GM23338 (cell line): ENCODE measurements at regions not wholly inside any gene's neighbourhood (a gene's known extent, or its start where the extent isn't known, plus 50 kb on each side); places are given as distances from the start of the nearest gene placed in this dataset.

Experiments used
- ATAC-seq: fragments of 200-7000 bp; cut with Tn5 transposase; 3 replicates; pipeline ENCODE4 v1.9.1; 2020
- DNase-seq: peaks from one replicate; pipeline ENCODE4 v3.0.0-alpha.2; 2015; ENCODE audit warnings: low spot score
- H2AFZ ChIP-seq: fragments of 200-600 bp; sonication (generic); 2 replicates; pipeline ENCODE4 v1.8.0; 2016; ENCODE audit warnings: antibody characterized with exemption, mild to moderate bottlenecking, moderate library complexity
- H3F3A ChIP-seq: fragments of 200-600 bp; sonication (generic); replicated peaks from 2 replicates; pipeline ENCODE4 v1.8.0; 2017; ENCODE audit warnings: antibody characterized with exemption, mixed run types, low read depth
- H3K27ac ChIP-seq: fragments of 200-600 bp; sonication (generic); 2 replicates; pipeline ENCODE4 v1.6.1; 2016; ENCODE audit warnings: low read depth
- H3K27me3 ChIP-seq: fragments of 200-600 bp; sonication (generic); 2 replicates; pipeline ENCODE4 v1.8.0; 2016; ENCODE audit warnings: mild to moderate bottlenecking, mixed run types, moderate library complexity; ENCODE audit not compliant: insufficient read depth
- H3K36me3 ChIP-seq: fragments of 200-600 bp; sonication (generic); 2 replicates; pipeline ENCODE4 v1.8.0; 2016; ENCODE audit warnings: mild to moderate bottlenecking; ENCODE audit not compliant: insufficient read depth
- H3K4me1 ChIP-seq: fragments of 200-600 bp; sonication (generic); 2 replicates; pipeline ENCODE4 v1.8.0; 2016; ENCODE audit warnings: mild to moderate bottlenecking, moderate library complexity; ENCODE audit not compliant: insufficient read depth
- H3K4me2 ChIP-seq: fragments of 200-600 bp; sonication (generic); 2 replicates; pipeline ENCODE4 v1.7.1; 2017; ENCODE audit warnings: mixed run types
- H3K4me3 ChIP-seq: fragments of 200-600 bp; sonication (generic); 2 replicates; pipeline ENCODE4 v1.6.1; 2016; ENCODE audit warnings: mixed run types
- H3K79me2 ChIP-seq: fragments of 200-600 bp; sonication (generic); replicated peaks from 2 replicates; pipeline ENCODE4 v1.8.0; 2017; ENCODE audit warnings: mild to moderate bottlenecking; ENCODE audit not compliant: insufficient read depth
- H3K9me2 ChIP-seq: fragments of 200-600 bp; sonication (generic); 2 replicates; pipeline ENCODE4 v1.8.0; 2017; ENCODE audit not compliant: insufficient read depth
- H4K20me1 ChIP-seq: fragments of 200-600 bp; sonication (generic); replicated peaks from 2 replicates; pipeline ENCODE4 v1.8.0; 2017; ENCODE audit warnings: mild to moderate bottlenecking; ENCODE audit not compliant: insufficient read depth
- H3K27ac Mint-ChIP-seq: 2 replicates; pipeline ENCODE4 v1.8.0; 2020; ENCODE audit warnings: inconsistent platforms, mild to moderate bottlenecking, moderate library complexity, mixed read lengths
- H3K27me3 Mint-ChIP-seq: 3 replicates; pipeline ENCODE4 v1.8.0; 2022; ENCODE audit warnings: low read depth, mild to moderate bottlenecking, moderate library complexity, mixed read lengths, inconsistent platforms; ENCODE audit not compliant: insufficient read depth, poor library complexity
- H3K36me3 Mint-ChIP-seq: 3 replicates; pipeline ENCODE4 v1.8.0; 2021; ENCODE audit warnings: low read depth, mild to moderate bottlenecking, inconsistent platforms, moderate library complexity, mixed read lengths
- H3K4me1 Mint-ChIP-seq: 3 replicates; pipeline ENCODE4 v1.8.0; 2020; ENCODE audit warnings: mild to moderate bottlenecking, inconsistent platforms, mixed read lengths
- H3K4me3 Mint-ChIP-seq: 3 replicates; pipeline ENCODE4 v1.8.0; 2021; ENCODE audit warnings: moderate library complexity, mild to moderate bottlenecking, inconsistent platforms, mixed read lengths
- H3K9me3 Mint-ChIP-seq: 3 replicates; pipeline ENCODE4 v1.8.0; 2020; ENCODE audit warnings: moderate library complexity, mild to moderate bottlenecking, inconsistent platforms, mixed read lengths
- CREB1 ChIP-seq: fragments of 250-450 bp; sonication (Bioruptor Pico); IDR thresholded peaks from 2 replicates; pipeline ENCODE4 v1.5.0; 2020; ENCODE audit warnings: low read depth, mild to moderate bottlenecking, moderate library complexity
- EZH2 ChIP-seq: fragments of 200-600 bp; sonication (generic); IDR thresholded peaks from one replicate; pipeline ENCODE4 v1.8.0; 2017; ENCODE audit warnings: antibody characterized with exemption, mild to moderate bottlenecking, low read depth; ENCODE audit not compliant: unreplicated experiment
- EZH2phosphoT487 ChIP-seq: fragments of 200-600 bp; sonication (generic); IDR thresholded peaks from one replicate; pipeline ENCODE4 v1.8.1; 2018; ENCODE audit warnings: antibody characterized with exemption; ENCODE audit not compliant: unreplicated experiment
- JUNB ChIP-seq: IDR thresholded peaks from one replicate; pipeline ENCODE4 v1.6.1; 2016; ENCODE audit warnings: antibody characterized with exemption; ENCODE audit not compliant: unreplicated experiment
- NANOG ChIP-seq: IDR thresholded peaks from 2 replicates; pipeline ENCODE4 v1.6.1; 2016; ENCODE audit warnings: antibody characterized with exemption, borderline replicate concordance
- POLR2AphosphoS5 ChIP-seq: IDR thresholded peaks from 2 replicates; pipeline ENCODE4 v1.6.1; 2016; ENCODE audit warnings: antibody characterized with exemption, low read depth
- STAT1 ChIP-seq: IDR thresholded peaks from one replicate; pipeline ENCODE4 v1.6.1; 2016; ENCODE audit warnings: antibody characterized with exemption; ENCODE audit not compliant: unreplicated experiment
- ZNF114 ChIP-seq: fragments of 250-450 bp; sonication (Bioruptor Pico); IDR thresholded peaks from 2 replicates; pipeline ENCODE4 v1.5.0; 2020; ENCODE audit warnings: mild to moderate bottlenecking, moderate library complexity
- ZNF331 ChIP-seq: fragments of 250-450 bp; sonication (Bioruptor Pico); IDR thresholded peaks from 2 replicates; pipeline ENCODE4 v1.5.0; 2020; ENCODE audit warnings: low read depth, mild to moderate bottlenecking, moderate library complexity
- TF ChIP-seq, protein P1 (sequence below): IDR thresholded peaks from 2 replicates; pipeline ENCODE4 v1.6.1; 2016; ENCODE audit warnings: antibody characterized with exemption
- TF ChIP-seq, protein P2 (sequence below): fragments of 250-450 bp; sonication (Bioruptor Pico); IDR thresholded peaks from 2 replicates; pipeline ENCODE4 v1.5.0; 2020; ENCODE audit warnings: mild to moderate bottlenecking, moderate library complexity
- TF ChIP-seq, protein P3 (sequence below), 2 experiments: fragments of 200-600 bp in 1 of 2; sonication (generic) in 1 of 2; conservative IDR thresholded peaks; 2 replicates each; pipeline versions ENCODE4 v1.5.1 to v1.6.1; 2016 to 2017; ENCODE audit warnings: antibody characterized with exemption in 2 of 2, low read depth in 2 of 2, mild to moderate bottlenecking in 2 of 2, moderate library complexity in 1 of 2
- TF ChIP-seq, protein P4 (sequence below): IDR thresholded peaks from one replicate; pipeline ENCODE4 v1.6.1; 2018; ENCODE audit warnings: antibody characterized with exemption; ENCODE audit not compliant: unreplicated experiment

DNA sequence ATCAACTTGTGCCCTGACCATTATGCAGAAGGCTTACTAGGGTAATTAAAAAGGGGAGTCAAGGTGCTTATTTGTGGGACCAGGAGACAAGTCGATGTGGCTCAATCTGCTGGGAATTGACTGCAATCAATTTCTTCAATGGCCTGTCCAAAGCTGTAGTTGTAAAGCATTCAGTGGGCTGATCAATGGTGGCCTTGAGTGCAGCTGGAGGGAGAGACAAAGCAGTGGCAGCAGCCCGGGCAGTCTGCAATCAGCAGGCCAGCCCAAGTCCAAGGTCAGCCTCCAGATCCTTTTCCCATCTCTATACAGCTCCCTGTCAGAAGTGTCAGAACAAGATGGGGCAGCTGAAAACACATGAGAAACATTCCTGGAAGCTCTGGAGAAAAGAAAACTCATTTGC, 51.0 kb upstream of the BRINP1 start:
- H3K4me2 ChIP-seq = no peak overlapping the region
- no peak for ATAC-seq
- Mint-ChIP-seq H3K4me3 (no peak overlapping the region), H3K4me1 (peaks cover 6% of the 10 kb centered on the region; the same call in 1 of the 3 replicates), H3K36me3 (no peaks in the 10 kb centered on the region), H3K9me3 (no peaks in the 10 kb centered on the region), H3K27ac (no peak overlapping the region), H3K27me3 (peaks cover 6% of the 10 kb centered on the region)
- H3F3A ChIP-seq = no peaks in the 10 kb centered on the region
- H2AFZ ChIP-seq = no peak overlapping the region
- no peaks in the 10 kb centered on the region for H3K79me2 ChIP-seq
- TF ChIP-seq, protein P1, sequence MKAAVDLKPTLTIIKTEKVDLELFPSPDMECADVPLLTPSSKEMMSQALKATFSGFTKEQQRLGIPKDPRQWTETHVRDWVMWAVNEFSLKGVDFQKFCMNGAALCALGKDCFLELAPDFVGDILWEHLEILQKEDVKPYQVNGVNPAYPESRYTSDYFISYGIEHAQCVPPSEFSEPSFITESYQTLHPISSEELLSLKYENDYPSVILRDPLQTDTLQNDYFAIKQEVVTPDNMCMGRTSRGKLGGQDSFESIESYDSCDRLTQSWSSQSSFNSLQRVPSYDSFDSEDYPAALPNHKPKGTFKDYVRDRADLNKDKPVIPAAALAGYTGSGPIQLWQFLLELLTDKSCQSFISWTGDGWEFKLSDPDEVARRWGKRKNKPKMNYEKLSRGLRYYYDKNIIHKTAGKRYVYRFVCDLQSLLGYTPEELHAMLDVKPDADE = no peak
- TF ChIP-seq POLR2AphosphoS5 (no peak), NANOG (no peak), JUNB (no peak), STAT1 (no peak), ZNF331 (CRISPR knock-in tag) (no peak), CREB1 (no peak), EZH2phosphoT487 (no peak), ZNF114 (no peak), EZH2 (no peak)
- TF ChIP-seq, protein P2, sequence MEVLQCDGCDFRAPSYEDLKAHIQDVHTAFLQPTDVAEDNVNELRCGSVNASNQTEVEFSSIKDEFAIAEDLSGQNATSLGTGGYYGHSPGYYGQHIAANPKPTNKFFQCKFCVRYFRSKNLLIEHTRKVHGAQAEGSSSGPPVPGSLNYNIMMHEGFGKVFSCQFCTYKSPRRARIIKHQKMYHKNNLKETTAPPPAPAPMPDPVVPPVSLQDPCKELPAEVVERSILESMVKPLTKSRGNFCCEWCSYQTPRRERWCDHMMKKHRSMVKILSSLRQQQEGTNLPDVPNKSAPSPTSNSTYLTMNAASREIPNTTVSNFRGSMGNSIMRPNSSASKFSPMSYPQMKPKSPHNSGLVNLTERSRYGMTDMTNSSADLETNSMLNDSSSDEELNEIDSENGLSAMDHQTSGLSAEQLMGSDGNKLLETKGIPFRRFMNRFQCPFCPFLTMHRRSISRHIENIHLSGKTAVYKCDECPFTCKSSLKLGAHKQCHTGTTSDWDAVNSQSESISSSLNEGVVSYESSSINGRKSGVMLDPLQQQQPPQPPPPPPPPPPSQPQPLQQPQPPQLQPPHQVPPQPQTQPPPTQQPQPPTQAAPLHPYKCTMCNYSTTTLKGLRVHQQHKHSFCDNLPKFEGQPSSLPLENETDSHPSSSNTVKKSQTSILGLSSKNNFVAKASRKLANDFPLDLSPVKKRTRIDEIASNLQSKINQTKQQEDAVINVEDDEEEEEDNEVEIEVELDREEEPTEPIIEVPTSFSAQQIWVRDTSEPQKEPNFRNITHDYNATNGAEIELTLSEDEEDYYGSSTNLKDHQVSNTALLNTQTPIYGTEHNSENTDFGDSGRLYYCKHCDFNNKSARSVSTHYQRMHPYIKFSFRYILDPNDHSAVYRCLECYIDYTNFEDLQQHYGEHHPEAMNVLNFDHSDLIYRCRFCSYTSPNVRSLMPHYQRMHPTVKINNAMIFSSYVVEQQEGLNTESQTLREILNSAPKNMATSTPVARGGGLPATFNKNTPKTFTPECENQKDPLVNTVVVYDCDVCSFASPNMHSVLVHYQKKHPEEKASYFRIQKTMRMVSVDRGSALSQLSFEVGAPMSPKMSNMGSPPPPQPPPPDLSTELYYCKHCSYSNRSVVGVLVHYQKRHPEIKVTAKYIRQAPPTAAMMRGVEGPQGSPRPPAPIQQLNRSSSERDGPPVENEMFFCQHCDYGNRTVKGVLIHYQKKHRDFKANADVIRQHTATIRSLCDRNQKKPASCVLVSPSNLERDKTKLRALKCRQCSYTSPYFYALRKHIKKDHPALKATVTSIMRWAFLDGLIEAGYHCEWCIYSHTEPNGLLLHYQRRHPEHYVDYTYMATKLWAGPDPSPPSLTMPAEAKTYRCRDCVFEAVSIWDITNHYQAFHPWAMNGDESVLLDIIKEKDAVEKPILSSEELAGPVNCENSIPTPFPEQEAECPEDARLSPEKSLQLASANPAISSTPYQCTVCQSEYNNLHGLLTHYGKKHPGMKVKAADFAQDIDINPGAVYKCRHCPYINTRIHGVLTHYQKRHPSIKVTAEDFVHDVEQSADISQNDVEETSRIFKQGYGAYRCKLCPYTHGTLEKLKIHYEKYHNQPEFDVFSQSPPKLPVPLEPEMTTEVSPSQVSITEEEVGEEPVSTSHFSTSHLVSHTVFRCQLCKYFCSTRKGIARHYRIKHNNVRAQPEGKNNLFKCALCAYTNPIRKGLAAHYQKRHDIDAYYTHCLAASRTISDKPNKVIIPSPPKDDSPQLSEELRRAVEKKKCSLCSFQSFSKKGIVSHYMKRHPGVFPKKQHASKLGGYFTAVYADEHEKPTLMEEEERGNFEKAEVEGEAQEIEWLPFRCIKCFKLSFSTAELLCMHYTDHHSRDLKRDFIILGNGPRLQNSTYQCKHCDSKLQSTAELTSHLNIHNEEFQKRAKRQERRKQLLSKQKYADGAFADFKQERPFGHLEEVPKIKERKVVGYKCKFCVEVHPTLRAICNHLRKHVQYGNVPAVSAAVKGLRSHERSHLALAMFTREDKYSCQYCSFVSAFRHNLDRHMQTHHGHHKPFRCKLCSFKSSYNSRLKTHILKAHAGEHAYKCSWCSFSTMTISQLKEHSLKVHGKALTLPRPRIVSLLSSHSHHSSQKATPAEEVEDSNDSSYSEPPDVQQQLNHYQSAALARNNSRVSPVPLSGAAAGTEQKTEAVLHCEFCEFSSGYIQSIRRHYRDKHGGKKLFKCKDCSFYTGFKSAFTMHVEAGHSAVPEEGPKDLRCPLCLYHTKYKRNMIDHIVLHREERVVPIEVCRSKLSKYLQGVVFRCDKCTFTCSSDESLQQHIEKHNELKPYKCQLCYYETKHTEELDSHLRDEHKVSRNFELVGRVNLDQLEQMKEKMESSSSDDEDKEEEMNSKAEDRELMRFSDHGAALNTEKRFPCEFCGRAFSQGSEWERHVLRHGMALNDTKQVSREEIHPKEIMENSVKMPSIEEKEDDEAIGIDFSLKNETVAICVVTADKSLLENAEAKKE = no peak
- TF ChIP-seq, protein P3, sequence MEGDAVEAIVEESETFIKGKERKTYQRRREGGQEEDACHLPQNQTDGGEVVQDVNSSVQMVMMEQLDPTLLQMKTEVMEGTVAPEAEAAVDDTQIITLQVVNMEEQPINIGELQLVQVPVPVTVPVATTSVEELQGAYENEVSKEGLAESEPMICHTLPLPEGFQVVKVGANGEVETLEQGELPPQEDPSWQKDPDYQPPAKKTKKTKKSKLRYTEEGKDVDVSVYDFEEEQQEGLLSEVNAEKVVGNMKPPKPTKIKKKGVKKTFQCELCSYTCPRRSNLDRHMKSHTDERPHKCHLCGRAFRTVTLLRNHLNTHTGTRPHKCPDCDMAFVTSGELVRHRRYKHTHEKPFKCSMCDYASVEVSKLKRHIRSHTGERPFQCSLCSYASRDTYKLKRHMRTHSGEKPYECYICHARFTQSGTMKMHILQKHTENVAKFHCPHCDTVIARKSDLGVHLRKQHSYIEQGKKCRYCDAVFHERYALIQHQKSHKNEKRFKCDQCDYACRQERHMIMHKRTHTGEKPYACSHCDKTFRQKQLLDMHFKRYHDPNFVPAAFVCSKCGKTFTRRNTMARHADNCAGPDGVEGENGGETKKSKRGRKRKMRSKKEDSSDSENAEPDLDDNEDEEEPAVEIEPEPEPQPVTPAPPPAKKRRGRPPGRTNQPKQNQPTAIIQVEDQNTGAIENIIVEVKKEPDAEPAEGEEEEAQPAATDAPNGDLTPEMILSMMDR (conservative IDR thresholded peaks at IDR 0.05; ENCODE audit: low read depth in 2 of 2) = no peak
- TF ChIP-seq, protein P4, sequence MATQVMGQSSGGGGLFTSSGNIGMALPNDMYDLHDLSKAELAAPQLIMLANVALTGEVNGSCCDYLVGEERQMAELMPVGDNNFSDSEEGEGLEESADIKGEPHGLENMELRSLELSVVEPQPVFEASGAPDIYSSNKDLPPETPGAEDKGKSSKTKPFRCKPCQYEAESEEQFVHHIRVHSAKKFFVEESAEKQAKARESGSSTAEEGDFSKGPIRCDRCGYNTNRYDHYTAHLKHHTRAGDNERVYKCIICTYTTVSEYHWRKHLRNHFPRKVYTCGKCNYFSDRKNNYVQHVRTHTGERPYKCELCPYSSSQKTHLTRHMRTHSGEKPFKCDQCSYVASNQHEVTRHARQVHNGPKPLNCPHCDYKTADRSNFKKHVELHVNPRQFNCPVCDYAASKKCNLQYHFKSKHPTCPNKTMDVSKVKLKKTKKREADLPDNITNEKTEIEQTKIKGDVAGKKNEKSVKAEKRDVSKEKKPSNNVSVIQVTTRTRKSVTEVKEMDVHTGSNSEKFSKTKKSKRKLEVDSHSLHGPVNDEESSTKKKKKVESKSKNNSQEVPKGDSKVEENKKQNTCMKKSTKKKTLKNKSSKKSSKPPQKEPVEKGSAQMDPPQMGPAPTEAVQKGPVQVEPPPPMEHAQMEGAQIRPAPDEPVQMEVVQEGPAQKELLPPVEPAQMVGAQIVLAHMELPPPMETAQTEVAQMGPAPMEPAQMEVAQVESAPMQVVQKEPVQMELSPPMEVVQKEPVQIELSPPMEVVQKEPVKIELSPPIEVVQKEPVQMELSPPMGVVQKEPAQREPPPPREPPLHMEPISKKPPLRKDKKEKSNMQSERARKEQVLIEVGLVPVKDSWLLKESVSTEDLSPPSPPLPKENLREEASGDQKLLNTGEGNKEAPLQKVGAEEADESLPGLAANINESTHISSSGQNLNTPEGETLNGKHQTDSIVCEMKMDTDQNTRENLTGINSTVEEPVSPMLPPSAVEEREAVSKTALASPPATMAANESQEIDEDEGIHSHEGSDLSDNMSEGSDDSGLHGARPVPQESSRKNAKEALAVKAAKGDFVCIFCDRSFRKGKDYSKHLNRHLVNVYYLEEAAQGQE = no peak
- no peaks in the 10 kb centered on the region for H3K9me2 ChIP-seq
- H3K27ac ChIP-seq = no peak overlapping the region
- no peaks in the 10 kb centered on the region for H3K27me3 ChIP-seq
- H4K20me1 ChIP-seq = no peaks in the 10 kb centered on the region
- no peaks in the 10 kb centered on the region for H3K36me3 ChIP-seq
- no peaks in the 10 kb centered on the region for H3K4me1 ChIP-seq
- no peak overlapping the region for H3K4me3 ChIP-seq
- no peak for DNase-seq
